Body of pancreas (tissue), 4 donors: ENCODE measurements at regions not wholly inside any gene's neighbourhood (a gene's known extent, or its start where the extent isn't known, plus 50 kb on each side); places are given as distances from the start of the nearest gene placed in this dataset.

Source experiments
- ATAC-seq: fragments of 150-250 bp; one replicate; pipeline ENCODE4 v1.9.1; 2016
- DNase-seq, 4 donors: peaks; one replicate each; pipeline ENCODE4 v3.0.0-alpha.2; 2019
- H3K27ac ChIP-seq, 4 donors: fragments of 200-600 bp; sonication (generic); 1 replicate in 3 of 4; 2 replicates in 1 of 4; pipeline versions ENCODE4 v1.5.1 to v1.6.1; 2016 to 2019; ENCODE audit warnings: mild to moderate bottlenecking in 1 of 4, mixed read lengths in 1 of 4, moderate library complexity in 1 of 4
- H3K27me3 ChIP-seq, 2 donors: fragments of 200-600 bp; sonication (generic); one replicate each; pipeline ENCODE4 v1.6.0; 2016; ENCODE audit warnings: mild to moderate bottlenecking in 1 of 2
- H3K36me3 ChIP-seq, 2 donors: fragments of 200-600 bp; sonication (generic); replicated peaks in 1 of 2; 2 replicates each; pipeline ENCODE4 v1.5.1; 2016; ENCODE audit warnings: low read depth in 2 of 2; ENCODE audit not compliant: insufficient read depth in 1 of 2
- H3K4me1 ChIP-seq: fragments of 200-600 bp; sonication (generic); one replicate; pipeline ENCODE4 v1.6.0; 2016
- H3K4me3 ChIP-seq, 2 donors: fragments of 200-600 bp; sonication (generic); 1 replicate in 1 of 2; 2 replicates in 1 of 2; pipeline ENCODE4 v1.5.1; 2016 to 2019
- H3K9me3 ChIP-seq, 3 donors: fragments of 200-600 bp; sonication (generic); 1 replicate in 2 of 3; 2 replicates in 1 of 3; pipeline ENCODE4 v1.5.1; 2016
- CTCF ChIP-seq, 7 experiments: fragments of 450-650 bp in 4 of 7; fragments of 200-600 bp in 3 of 7; sonication (generic) in 3 of 7; IDR thresholded peaks; one replicate each; pipeline ENCODE4 v1.5.1; 2016 to 2019; ENCODE audit warnings: antibody characterized with exemption in 7 of 7
- POLR2A ChIP-seq, 3 donors: fragments of 450-650 bp; IDR thresholded peaks; one replicate each; pipeline ENCODE4 v1.6.1; 2016; ENCODE audit warnings: antibody characterized with exemption in 3 of 3, mild to moderate bottlenecking in 2 of 3
- WGBS, 2 donors: methylation state at CpG; one replicate each; pipeline ENCODE4 v1.1.5; 2017; 5-methylcytosine and 5-hydroxymethylcytosine counted together
- intact Hi-C: fragments of 100-400 bp; cut with DNase I; formaldehyde crosslinking; loops from one replicate; pipeline ENCODE4 v1.15.1; 2023

- ATAC-seq (no peak), DNase-seq (no peak)
- H3K27ac ChIP-seq, result no peak overlapping the region
- H3K36me3 ChIP-seq, result no peaks in the 10 kb centered on the region
- intact Hi-C loops, result no loop called here
- no peaks in the 10 kb centered on the region for H3K4me1 ChIP-seq
- no peaks in the 10 kb centered on the region for H3K27me3 ChIP-seq
- TF ChIP-seq CTCF (IDR thresholded peaks at IDR 0.05), result no peak
- TF ChIP-seq POLR2A (IDR thresholded peaks at IDR 0.05), result no peak
- WGBS, 2 donors, result 92 to 95% methylated on average over 2 of the region's 2 CpGs
- no peaks in the 10 kb centered on the region for H3K9me3 ChIP-seq
- H3K4me3 ChIP-seq, result no peak overlapping the region
These were observed 157.7 kb downstream of the PAPSS1 start for GRCh38 chr4:107562316-107562715.

- no peak overlapping the region for H3K27ac ChIP-seq
- H3K4me1 ChIP-seq, result no peaks in the 10 kb centered on the region
- TF ChIP-seq CTCF (IDR thresholded peaks at IDR 0.05) (no peak), POLR2A (IDR thresholded peaks at IDR 0.05) (no peak)
- no peak overlapping the region for H3K4me3 ChIP-seq
- no peak for DNase-seq
- intact Hi-C loops, result no loop called here
- no peaks in the 10 kb centered on the region for H3K27me3 ChIP-seq
- 59 to 60% methylated on average over 4 of the region's 4 CpGs for WGBS, 2 donors
- H3K36me3 ChIP-seq, result no peaks in the 10 kb centered on the region
- ATAC-seq, result no peak
- no peaks in the 10 kb centered on the region for H3K9me3 ChIP-seq
These were observed 158.6 kb downstream of the PAPSS1 start for GRCh38 chr4:107561481-107561880.

GRCh38 chr4:107559653-107560052 is 160.4 kb downstream of the PAPSS1 start:
- no peak for DNase-seq
- ATAC-seq, result no peak
- no peak for TF ChIP-seq CTCF (IDR thresholded peaks at IDR 0.05)
- no peak for TF ChIP-seq POLR2A (IDR thresholded peaks at IDR 0.05)
- Histone ChIP-seq H3K4me3 (no peak overlapping the region), H3K27ac (no peak overlapping the region), H3K36me3 (no peaks in the 10 kb centered on the region), H3K9me3 (no peaks in the 10 kb centered on the region), H3K4me1 (no peaks in the 10 kb centered on the region), H3K27me3 (no peaks in the 10 kb centered on the region)
- intact Hi-C loops, result no loop called here

GRCh38 chr4:107552306-107552705 is 167.7 kb downstream of the PAPSS1 start:
- DNase-seq, result no peak

More at GRCh38 chr4:107552306-107552705, 167.7 kb downstream of the PAPSS1 start:
- no peak for ATAC-seq
- no peak for TF ChIP-seq POLR2A (IDR thresholded peaks at IDR 0.05)
- TF ChIP-seq CTCF (IDR thresholded peaks at IDR 0.05), result no peak
- Histone ChIP-seq H3K4me1 (no peaks in the 10 kb centered on the region), H3K9me3 (no peaks in the 10 kb centered on the region), H3K27me3 (no peaks in the 10 kb centered on the region), H3K4me3 (no peak overlapping the region), H3K27ac (no peak overlapping the region), H3K36me3 (no peaks in the 10 kb centered on the region)
- 75 to 78% methylated on average over 3 of the region's 3 CpGs for WGBS, 2 donors
- intact Hi-C loops, result no loop called here
